WTC11 (cell line): ENCODE measurements at regions not wholly inside any gene's neighbourhood (a gene's known extent, or its start where the extent isn't known, plus 50 kb on each side); places are given as distances from the start of the nearest gene placed in this dataset.

Source experiments
- TCF7 ChIP-seq: sonication (generic); formaldehyde crosslinking; IDR thresholded peaks from 2 replicates; pipeline ENCODE4 v1.8.0; 2022; ENCODE audit warnings: mild to moderate bottlenecking, low read depth, missing genetic modification reagents, moderate library complexity
- TF ChIP-seq, protein P1 (sequence below): fragments of 200-600 bp; IDR thresholded peaks from 2 replicates; pipeline ENCODE4 v1.8.0; 2022; ENCODE audit warnings: antibody characterized with exemption

DNA sequence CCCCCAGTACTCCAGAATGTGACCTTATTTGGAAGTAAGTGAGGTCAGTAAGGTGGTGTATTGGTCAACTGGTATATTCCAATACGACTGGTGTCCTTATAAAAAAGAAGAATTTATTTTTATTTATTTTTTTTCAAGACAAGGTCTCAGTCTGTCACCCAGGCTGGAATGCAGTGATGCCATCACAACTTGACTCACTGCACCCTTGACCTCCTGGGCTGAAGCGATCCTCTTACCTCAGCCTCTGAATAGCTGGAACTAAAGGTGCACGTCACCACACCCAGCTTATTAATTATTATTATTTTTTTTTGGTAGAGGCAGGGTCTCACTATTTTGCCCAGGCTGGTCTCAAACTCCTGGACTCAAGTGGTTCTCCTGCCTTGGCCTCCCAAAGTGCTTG, 115.1 kb upstream of the PITX2 start:
- TF ChIP-seq TCF7 (CRISPR knock-in tag) = no peak
- TF ChIP-seq, protein P1, sequence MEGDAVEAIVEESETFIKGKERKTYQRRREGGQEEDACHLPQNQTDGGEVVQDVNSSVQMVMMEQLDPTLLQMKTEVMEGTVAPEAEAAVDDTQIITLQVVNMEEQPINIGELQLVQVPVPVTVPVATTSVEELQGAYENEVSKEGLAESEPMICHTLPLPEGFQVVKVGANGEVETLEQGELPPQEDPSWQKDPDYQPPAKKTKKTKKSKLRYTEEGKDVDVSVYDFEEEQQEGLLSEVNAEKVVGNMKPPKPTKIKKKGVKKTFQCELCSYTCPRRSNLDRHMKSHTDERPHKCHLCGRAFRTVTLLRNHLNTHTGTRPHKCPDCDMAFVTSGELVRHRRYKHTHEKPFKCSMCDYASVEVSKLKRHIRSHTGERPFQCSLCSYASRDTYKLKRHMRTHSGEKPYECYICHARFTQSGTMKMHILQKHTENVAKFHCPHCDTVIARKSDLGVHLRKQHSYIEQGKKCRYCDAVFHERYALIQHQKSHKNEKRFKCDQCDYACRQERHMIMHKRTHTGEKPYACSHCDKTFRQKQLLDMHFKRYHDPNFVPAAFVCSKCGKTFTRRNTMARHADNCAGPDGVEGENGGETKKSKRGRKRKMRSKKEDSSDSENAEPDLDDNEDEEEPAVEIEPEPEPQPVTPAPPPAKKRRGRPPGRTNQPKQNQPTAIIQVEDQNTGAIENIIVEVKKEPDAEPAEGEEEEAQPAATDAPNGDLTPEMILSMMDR = no peak
